Renal pelvis (tissue), 1 donor: ENCODE measurements at regions not wholly inside any gene's neighbourhood (a gene's known extent, or its start where the extent isn't known, plus 50 kb on each side); places are given as distances from the start of the nearest gene placed in this dataset.

ENCODE experiments used
- DNase-seq: peaks from one replicate; pipeline ENCODE4 v3.0.0-alpha.2; 2013

DNA sequence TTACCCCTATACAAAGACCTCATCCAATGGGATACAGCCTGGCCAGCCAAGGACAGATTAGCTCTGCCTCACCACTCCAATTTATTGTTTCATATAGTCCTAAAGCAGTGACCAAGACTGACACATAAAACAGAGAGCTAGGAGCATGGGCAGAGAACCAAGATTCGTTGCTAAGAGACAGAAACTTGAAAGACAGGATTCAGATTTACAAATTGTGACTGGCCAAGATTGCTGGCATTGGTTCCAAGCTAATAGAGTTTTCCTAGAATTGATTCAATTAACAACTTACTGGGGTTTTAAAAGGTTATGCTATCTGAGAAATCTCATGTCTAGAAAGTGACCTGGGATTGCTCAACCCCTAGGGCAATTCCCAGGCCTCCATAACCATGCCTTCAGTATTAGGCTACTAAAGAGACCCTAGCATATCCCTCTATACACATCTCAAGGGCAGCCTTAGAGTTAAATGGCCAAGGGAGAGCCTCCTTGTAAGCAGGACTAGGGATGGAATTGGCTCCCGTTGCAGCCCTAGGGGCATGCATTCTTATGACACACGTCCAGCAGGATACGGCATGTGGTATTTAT is 75.6 kb downstream of the ICOS start:
- peak; percentile 42 for DNase-seq

GRCh38 chr2:204015118-204015843 is 78.7 kb downstream of the ICOS start:
- no peak for DNase-seq

- no peak for DNase-seq
Measured at GRCh38 chr2:204018717-204019116, 82.2 kb downstream of the ICOS start.

DNA sequence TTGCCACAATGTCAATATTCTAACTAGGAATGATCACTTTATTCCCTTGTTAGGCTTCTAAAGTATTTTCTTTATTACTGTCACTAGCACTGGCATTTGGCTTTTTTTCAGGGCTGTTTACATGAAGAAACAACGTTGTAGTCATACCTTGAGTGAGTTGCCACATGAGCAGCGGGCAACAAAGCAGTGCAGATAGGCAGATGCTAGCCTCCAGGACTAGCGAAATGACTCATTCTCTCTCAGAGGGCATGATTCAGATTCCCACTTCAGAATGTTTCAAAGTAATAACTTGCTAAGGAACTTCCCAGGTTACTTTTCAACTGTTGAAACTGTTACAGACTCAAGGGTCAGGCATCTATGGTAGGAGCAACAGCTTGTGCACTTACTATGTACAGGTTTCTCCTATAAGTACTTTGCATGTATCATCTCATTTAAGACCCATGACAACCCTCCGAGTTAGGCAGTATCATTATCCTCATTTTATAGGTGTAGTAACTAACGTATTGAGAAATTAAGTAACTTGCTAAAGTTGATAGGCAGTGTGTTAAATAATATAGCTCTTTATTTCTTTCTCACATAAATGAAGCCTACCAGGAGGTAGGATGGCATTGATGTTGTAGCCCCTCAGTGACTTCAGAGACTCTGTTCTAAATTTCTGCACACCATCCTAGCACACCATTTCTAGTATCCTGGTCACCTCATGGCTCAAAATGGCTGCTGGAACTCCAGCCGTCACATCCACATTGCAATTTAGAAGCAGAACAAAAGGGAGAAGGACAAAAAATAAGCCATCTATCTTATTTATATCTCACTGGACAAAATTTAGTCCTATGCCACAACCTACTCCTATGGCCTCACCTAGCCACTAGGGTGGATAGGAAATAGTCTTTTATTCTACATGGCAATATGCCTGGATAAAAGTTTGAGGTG is 83.3 kb downstream of the ICOS start:
- DNase-seq: no peak

- DNase-seq: no peak
Measured at GRCh38 chr2:204021290-204022081, 84.9 kb downstream of the ICOS start.

DNA sequence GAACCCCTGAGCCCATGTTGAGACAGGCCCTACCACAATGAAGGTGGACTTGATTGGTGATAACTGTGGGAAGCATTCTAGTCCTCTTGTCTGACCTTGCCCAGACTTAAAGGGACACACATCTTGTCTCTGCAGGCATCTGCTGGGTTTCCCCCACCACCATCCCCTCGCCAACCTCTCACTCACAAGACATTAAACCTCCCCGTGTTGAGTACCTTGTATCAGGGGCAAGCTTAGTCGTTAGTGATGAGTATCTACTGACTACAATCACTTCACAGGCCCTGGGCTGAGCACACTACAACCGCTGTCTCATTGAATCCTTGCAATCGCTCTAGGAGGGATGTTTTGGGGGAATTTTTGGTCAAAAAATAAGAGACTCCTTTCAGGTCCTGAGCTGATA is 86.0 kb downstream of the ICOS start:
- no peak for DNase-seq

DNA sequence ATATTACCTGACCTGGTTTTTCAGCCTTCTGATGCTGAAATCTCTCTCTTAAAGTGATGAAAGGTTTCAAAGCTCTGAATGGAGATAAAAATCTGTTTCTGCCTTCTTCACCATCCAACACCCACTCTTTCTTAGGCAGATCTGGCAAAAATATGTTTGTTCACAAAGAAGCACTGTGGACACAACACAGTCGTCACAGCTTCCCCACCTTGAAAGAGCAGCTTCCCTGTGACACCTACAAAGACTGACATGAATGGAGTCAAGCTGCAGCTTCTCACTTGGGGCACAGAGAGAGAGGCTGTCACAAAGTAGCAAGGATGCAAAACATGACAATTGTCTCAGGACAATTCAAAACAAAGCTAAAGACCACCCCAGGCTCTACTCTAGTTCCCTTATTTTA is 86.5 kb downstream of the ICOS start:
- DNase-seq: no peak

- DNase-seq: peak; percentile 43
Measured at GRCh38 chr2:204024503-204024902, 87.9 kb downstream of the ICOS start.

GRCh38 chr2:204024906-204025475 is 88.4 kb downstream of the ICOS start:
- DNase-seq: no peak

DNA sequence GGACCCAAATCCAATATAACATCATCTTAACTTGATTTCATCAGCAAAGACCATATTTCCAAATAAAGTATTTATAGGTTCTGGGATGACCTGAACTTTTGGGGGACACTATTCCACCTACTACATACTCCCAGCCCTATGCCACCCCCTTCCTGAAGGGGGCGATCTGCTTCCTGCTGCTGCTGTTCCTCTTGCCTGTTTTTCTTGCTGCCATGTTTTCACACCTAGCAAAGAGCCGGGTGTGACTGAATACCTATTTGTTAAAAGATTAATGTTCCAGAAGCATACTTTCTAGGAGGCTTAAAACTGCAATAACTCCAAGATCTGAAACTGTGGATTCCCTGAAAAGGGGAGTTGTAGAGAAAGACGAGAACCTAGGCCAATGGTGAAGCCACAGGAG is 89.7 kb downstream of the ICOS start:
- no peak for DNase-seq

- DNase-seq: no peak
Measured at GRCh38 chr2:204027091-204027490, 90.5 kb downstream of the ICOS start.

GRCh38 chr2:204030322-204030721 is 93.8 kb downstream of the ICOS start:
- DNase-seq: no peak

GRCh38 chr2:204031056-204031455 is 94.5 kb downstream of the ICOS start:
- no peak for DNase-seq

DNA sequence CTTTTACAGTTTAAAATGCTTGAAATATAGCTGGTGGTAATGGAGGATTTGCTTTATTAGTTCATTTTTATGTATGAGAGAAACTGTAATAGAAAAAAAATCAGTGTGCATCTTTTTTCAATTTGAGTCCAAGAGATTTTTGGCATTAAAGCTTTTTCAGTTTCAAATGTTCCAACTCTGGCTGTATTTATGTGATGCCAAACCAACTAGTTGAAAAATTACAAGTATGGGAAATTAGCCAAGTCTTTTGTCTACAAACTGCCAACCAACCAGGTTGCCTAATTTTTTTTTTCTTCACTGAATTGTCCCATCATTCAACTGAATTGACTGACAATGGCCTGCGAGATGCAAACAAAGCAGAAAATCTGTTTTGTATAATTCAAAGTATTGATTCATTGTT is 95.7 kb downstream of the ICOS start:
- DNase-seq: no peak

DNA sequence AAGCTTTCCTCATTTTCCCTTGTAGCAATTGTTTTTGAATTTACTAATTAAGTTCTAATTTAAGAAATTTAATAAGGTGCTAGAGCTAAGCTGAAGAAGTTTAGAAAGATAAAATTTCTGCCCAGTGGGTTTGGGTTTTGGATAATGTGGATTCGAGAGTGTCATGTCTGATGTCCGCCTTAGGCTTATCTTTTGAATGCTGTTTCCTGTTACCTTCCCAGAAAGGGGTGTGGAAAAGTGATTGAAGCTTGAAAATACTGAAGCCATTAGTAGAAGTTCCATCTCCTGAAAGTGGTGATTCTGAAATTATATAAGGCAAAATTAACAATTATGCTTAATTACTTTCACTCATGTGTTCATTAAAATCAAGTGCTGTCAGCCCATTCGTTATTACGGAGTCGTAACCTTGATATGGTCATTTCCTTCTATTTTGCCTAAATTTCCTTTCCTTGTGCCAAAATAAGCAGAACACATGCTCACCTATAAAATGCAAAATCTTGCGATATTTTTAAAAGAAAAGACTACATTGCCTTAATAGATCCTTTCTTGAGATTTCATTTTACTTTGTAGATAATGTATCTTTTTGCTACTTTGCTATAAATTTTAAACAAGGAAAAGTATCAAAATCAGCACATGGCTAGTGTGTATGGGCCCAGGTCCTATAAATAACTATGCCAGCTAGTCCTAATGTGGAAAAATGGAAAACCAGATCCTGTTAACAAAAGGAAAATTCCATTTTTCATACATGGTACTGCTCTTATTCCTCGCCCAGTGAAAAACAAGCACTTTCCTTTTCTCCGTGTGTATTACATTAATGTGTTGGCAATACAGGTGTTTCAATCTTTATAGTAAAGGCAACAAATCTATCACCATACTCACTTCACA is 97.3 kb downstream of the ICOS start:
- DNase-seq: no peak

- no peak for DNase-seq
Measured at GRCh38 chr2:204036706-204037105, 100.1 kb downstream of the ICOS start.

- DNase-seq: no peak
Measured at GRCh38 chr2:204037286-204037685, 100.7 kb downstream of the ICOS start.

GRCh38 chr2:204039298-204039838 is 102.8 kb downstream of the ICOS start:
- DNase-seq: no peak

GRCh38 chr2:204040016-204040415 is 103.5 kb downstream of the ICOS start:
- no peak for DNase-seq

DNA sequence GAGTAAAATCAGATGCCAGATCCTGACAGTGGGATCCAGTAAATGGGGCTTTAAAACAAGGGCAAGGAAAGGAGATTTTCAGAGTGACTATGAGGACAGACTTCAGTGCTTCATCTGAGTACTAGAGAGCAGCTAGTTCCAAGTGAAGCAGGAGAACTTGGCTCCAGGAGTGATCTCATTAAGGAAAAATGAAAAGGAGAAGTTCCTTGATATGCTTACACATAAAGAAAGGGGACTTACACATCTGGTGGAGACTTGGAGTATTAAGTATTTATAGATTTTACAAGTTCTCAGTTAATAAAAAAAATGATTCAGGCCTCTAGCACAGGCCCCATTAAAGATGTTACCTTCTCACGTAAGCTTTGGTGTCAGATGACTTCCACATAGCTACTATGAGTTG is 105.8 kb downstream of the ICOS start:
- DNase-seq: no peak
